NCI-H748 treated with DMSO at 0.1 percent for 48 hours (cell line): ENCODE measurements at regions not wholly inside any gene's neighbourhood (a gene's known extent, or its start where the extent isn't known, plus 50 kb on each side); places are given as distances from the start of the nearest gene placed in this dataset.
A peak's percentile ranks its signal among the peaks of the same experiment; 100 is the strongest.

Source experiments
- DNase-seq: peaks from one replicate; lab custom pipeline; 2025; lab: John Stamatoyannopoulos, UW

- DNase-seq, result no peak
These were observed 231.2 kb upstream of the TPRG1 start for GRCh38 chr3:188940573-188940932.

GRCh38 chr3:188941103-188941502, 230.7 kb upstream of the TPRG1 start:
- DNase-seq, result no peak

DNA sequence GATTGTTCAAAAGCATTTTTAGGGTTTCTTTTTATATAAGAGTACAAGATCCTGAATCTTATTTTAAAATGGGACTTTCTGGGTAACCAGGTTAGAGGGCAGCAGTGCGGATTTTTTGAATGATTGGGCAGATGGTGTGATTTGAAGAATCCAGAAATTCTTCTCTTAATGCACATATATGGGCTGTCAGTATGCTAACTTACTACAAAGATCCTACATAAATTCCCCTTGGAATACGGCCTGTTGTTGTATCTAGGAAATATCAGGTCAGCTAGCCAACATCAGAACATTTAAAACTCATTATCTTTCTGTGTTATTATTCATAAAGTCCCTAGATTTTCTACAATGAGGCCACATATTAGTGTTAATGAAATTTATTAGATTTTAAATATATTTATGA, 229.6 kb upstream of the TPRG1 start:
- no peak for DNase-seq

DNA sequence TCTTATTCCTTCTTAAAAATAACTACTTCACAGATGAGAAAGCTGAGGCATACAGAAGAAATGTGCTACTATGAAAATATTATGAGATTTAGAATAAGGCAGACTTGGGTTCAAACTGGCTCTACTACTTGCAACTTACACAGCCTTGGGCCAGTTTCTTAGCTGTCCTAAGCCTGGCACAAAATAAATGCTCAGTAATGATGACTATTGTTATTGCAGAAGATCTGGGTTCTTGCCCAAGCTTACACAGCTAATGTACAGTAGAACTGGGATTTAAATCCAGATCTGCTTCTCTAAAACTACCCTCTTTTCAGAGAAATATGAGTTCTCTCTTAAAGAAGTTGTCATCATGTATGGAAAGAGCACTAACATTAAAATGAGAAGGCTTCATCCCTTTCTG, 228.2 kb upstream of the TPRG1 start:
- DNase-seq, result no peak

GRCh38 chr3:188944108-188944507, 227.7 kb upstream of the TPRG1 start:
- DNase-seq, result no peak

DNA sequence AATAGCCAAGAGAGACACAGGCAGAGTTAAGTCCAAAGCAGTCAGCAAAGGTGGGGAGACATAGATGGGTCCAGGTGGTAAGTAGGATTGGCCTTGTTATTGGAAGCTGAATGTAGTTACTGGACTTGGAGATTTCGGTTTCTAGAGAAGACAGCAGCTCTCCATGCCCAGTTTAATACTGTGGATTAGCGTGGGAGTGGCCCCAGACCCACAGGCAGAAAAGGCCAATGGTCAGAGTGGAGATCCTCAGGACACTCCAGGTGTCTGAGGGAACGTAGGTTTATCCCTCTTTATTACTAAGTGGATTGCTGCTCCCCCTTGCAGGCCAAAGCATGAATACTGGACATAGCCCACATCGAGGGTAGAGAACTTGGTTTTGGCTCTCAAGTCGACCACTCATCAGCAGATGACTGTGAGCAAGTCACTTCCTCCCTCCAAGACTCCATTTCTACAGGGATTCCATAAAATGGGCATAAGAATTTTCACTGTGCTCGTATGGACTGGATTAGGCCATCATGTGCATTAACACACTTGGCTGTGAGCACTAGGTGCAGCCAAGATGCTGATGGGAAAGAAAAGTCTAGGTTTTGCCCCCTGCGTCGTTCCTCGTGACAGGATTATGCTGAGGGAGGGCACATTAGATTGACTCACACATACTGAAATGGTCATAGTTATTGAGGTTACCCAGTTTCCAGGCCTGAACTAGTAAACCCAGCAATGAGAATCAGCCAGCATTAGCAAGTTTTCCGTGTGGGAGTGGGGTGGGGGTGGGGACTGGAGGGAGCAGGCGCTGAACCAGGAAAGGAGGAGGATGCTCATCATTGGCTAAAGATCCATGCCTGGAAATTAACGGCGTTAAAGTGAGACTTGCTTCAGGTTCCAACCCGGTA, 225.2 kb upstream of the TPRG1 start:
- DNase-seq, result no peak

DNA sequence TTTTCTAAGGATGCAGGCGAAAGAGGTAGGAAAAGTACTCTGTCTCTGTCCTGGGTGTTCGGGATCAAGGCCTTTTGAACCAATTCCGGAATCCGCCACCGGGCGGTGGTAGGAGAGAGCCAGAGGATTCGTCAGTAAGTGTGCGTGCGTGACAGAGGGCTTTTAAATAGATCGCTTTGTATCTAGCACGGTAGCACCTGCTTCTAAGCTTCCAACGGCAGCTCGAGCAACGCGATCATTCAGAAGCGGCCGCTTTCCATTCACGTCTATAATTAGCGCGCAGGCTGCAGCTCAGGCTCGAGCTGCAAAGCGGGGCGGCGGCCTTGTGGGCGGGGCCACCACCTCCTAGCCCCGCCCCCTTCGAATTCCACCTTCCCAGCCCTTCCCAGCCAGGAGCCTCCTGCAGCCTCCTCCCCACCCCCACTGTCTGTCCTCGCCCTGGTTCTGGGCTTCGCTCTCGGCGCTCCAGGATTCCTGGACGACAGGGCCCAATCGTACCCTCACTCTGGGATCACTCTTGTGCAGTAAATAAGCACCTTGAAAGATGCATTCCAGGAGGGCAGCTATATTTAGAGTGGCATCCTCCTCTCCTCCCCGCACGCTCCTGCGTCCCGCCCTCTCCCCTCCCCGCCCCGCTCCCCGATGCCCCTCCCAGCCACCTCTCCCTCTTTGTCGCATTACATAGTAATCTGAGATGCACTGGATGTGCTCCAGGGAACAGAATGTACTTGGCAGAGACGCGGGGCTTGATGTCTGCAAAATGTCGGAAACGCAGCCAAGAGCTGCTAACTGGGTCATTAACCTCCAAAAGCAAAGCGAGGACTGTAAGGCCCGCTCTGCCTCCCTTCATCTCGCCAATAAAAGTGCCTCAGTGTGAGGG, 224.1 kb upstream of the TPRG1 start:
- DNase-seq, result peak; percentile 75

- no peak for DNase-seq
These were observed 223.3 kb upstream of the TPRG1 start for GRCh38 chr3:188948281-188948996.

DNA sequence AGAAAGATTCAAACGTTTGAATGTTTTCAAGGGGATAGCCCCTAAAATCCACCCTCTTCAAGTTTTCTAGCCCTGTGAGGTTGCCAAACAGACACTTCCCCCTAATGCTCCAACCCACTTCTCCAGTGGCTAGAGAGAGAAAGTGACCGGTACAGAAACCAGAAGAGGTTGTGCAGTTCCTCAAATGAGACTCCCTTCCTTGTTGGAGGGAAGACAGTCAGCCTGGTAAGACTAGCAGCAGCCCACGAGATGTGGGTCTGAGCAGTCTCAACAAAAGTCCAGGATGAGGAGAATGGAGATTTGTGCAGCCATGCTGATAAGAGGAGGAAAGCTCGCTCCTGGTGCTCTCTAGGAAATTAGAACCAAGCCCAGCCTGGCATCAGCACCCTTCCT, 222.8 kb upstream of the TPRG1 start:
- DNase-seq, result no peak

DNA sequence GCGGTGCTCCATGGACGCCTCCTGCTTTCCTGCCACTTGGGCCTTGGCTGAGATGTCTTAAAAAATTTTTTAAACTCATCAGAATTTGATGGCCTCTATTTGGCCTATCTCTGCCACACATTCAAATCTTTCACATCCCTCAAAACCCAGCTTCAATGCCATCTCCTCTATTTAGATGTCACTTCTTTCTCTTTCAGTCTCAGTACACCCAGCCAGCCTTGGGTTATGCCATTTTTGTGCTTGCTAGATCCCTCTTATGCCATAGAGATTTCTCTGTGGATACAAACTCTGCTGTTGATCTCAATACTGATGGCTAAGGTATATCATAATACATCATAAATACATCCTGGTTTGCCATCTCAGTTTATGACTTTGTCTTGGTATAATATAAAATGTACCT, 222.3 kb upstream of the TPRG1 start:
- DNase-seq, result no peak

DNA sequence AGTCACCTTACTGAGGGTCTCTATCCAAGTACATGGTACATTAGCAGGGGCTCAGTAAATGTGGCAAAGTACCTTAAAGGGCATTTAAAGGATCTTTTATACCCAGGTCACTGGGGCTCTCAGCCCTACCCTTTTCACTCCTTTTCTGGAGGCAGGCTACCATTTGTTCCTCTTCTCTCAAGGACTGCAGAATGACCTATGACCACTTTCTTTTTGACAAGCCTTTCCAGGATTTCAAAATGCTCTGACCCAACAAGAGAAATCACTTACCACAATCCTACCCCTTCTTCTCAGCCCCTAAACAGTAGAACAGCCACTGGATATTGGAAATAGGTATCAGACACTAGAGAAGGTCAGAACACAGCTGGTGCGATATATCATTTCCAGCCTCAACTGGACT, 221.8 kb upstream of the TPRG1 start:
- DNase-seq, result no peak

- DNase-seq, result no peak
These were observed 220.8 kb upstream of the TPRG1 start for GRCh38 chr3:188950832-188951489.

DNA sequence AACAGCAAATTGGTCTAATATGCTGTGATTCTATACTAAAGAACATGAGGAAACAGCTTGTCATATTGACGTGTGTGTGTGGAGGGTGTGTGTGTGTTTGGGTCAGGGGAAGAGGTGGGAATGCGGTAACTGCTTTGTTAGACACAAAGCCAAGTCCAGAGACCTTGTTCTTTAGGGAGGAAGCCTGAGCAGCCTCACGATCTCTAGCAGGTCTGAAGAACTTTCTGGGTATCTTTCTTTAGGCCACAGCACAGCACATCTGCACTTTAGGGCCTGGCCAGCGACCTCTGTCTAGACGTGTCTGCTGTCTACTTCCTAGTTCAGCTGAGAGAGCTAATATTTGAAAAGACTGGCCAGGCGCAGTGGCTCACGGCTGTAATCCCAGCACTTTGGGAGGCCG, 220.0 kb upstream of the TPRG1 start:
- DNase-seq, result no peak

GRCh38 chr3:188954590-188955208, 217.1 kb upstream of the TPRG1 start:
- DNase-seq, result peak; percentile 36

- DNase-seq, result no peak
These were observed 215.9 kb upstream of the TPRG1 start for GRCh38 chr3:188955919-188956318.

- no peak for DNase-seq
These were observed 214.8 kb upstream of the TPRG1 start for GRCh38 chr3:188956839-188957489.

- no peak for DNase-seq
These were observed 212.8 kb upstream of the TPRG1 start for GRCh38 chr3:188959013-188959412.

GRCh38 chr3:188962253-188963247, 209.2 kb upstream of the TPRG1 start:
- DNase-seq, result no peak

GRCh38 chr3:188964957-188965356, 206.8 kb upstream of the TPRG1 start:
- no peak for DNase-seq

- DNase-seq, result no peak
These were observed 199.5 kb upstream of the TPRG1 start for GRCh38 chr3:188972310-188972709.
